BLaER1 (cell line): ENCODE measurements at regions not wholly inside any gene's neighbourhood (a gene's known extent, or its start where the extent isn't known, plus 50 kb on each side); places are given as distances from the start of the nearest gene placed in this dataset.

ENCODE experiments used
- H3K27ac ChIP-seq: shearing (Covaris generic); formaldehyde crosslinking; 2 replicates; pipeline ENCODE4 v1.8.1; 2022
- H3K27me3 ChIP-seq: shearing (Covaris generic); formaldehyde crosslinking; 2 replicates; pipeline ENCODE4 v1.8.1; 2022
- H3K36me3 ChIP-seq: shearing (Covaris generic); formaldehyde crosslinking; 2 replicates; pipeline ENCODE4 v1.8.1; 2022
- H3K4me1 ChIP-seq: shearing (Covaris generic); formaldehyde crosslinking; 2 replicates; pipeline ENCODE4 v1.8.1; 2022
- H3K4me2 ChIP-seq: shearing (Covaris generic); formaldehyde crosslinking; 2 replicates; pipeline ENCODE4 v1.8.1; 2022
- H3K4me3 ChIP-seq: shearing (Covaris generic); formaldehyde crosslinking; 2 replicates; pipeline ENCODE4 v1.8.1; 2022
- H3K9ac ChIP-seq: shearing (Covaris generic); formaldehyde crosslinking; 2 replicates; pipeline ENCODE4 v1.8.1; 2022
- H3K9me3 ChIP-seq: shearing (Covaris generic); formaldehyde crosslinking; 2 replicates; pipeline ENCODE4 v1.8.1; 2022
- H4K20me1 ChIP-seq: shearing (Covaris generic); formaldehyde crosslinking; 2 replicates; pipeline ENCODE4 v1.8.1; 2022
- Cebpa-rat ChIP-seq: shearing (Covaris generic); IDR thresholded peaks from 2 replicates; pipeline ENCODE4 v1.8.1; 2022

DNA sequence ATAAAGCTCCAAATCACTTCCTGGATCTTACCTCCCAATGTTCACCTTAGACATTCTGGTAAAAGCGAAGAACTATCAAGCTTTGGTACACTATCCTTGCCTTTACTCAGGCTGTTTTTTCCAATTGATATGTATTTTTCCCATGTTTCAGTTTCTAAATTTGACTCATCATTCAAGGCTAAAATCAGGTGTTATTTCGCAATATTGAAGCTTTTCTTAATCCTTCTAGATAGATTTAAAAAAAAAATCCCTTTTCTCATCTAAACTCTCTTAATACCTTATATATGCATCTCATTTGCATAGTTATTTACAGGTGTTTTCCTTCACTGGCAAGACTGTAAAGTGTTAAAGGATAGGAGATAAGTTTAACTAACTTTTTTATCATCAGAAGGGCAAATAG lies 608.1 kb upstream of the FAM241A start:
- Histone ChIP-seq H3K9me3 (no peaks in the 10 kb centered on the region), H3K9ac (no peak overlapping the region)

GRCh38 chr4:111537871-111538270 lies 607.4 kb upstream of the FAM241A start:
- no peak overlapping the region for H3K9ac ChIP-seq
- H3K4me1 ChIP-seq: no peaks in the 10 kb centered on the region
- no peaks in the 10 kb centered on the region for H3K27me3 ChIP-seq
- H4K20me1 ChIP-seq: no peaks in the 10 kb centered on the region
- TF ChIP-seq Cebpa-rat: no peak
- no peak overlapping the region for H3K27ac ChIP-seq
- no peak overlapping the region for H3K4me3 ChIP-seq
- no peak overlapping the region for H3K4me2 ChIP-seq
- no peaks in the 10 kb centered on the region for H3K36me3 ChIP-seq
- H3K9me3 ChIP-seq: no peaks in the 10 kb centered on the region

More for the DNA sequence above, 608.1 kb upstream of the FAM241A start:
- Histone ChIP-seq H3K4me1 (no peaks in the 10 kb centered on the region), H3K4me2 (no peak overlapping the region), H3K4me3 (no peak overlapping the region), H4K20me1 (no peaks in the 10 kb centered on the region), H3K36me3 (no peaks in the 10 kb centered on the region), H3K27me3 (no peaks in the 10 kb centered on the region), H3K27ac (no peak overlapping the region)
- TF ChIP-seq Cebpa-rat: no peak; the same call in 1 of the 2 replicates

DNA sequence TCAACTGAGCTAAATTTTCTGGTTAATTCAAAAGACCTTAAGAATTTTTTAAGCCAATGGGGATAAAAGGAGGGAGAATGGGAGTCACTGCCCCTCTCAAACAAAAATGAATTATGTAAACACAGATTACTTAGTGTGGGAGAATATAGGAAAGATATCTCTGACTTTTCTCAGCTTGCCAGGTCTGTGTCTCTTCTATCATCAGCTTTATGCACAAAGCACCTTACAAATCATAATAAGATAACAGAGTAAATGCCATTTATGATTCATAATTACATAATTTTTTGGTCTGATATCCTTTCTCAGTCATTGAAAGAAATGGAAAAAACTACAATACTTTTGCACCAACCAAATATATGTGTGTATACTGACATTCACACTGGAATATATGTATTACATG lies 604.6 kb upstream of the FAM241A start:
- Histone ChIP-seq H3K4me1 (no peaks in the 10 kb centered on the region), H3K4me2 (no peak overlapping the region), H4K20me1 (no peaks in the 10 kb centered on the region), H3K27me3 (no peaks in the 10 kb centered on the region), H3K9me3 (no peaks in the 10 kb centered on the region), H3K36me3 (no peaks in the 10 kb centered on the region), H3K27ac (no peak overlapping the region), H3K4me3 (no peak overlapping the region), H3K9ac (no peak overlapping the region)
- TF ChIP-seq Cebpa-rat: no peak

DNA sequence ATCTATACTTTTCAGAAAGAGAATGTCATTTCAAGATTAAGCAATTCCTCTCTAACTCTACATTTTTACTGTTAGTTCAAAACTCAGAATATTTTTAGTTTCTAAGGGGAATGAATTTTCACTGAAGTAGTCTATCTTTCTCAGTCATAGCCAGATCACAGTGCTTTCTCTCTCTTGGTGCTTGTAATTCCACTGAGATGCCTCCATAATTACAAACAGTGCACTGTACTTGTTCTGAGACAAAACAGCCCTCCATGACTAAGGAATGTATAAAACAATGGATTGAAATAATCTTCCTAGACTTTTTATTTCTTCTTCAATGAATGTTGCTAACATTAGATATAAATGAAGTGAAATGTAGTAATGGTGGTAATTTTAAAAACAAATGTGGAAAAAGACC lies 603.2 kb upstream of the FAM241A start:
- Histone ChIP-seq H3K4me2 (no peak overlapping the region), H3K9ac (no peak overlapping the region), H3K4me3 (no peak overlapping the region), H3K27ac (no peak overlapping the region), H3K27me3 (no peaks in the 10 kb centered on the region), H3K36me3 (no peaks in the 10 kb centered on the region), H3K4me1 (no peaks in the 10 kb centered on the region), H4K20me1 (no peaks in the 10 kb centered on the region), H3K9me3 (no peaks in the 10 kb centered on the region)
- TF ChIP-seq Cebpa-rat: no peak

GRCh38 chr4:111546881-111547280 lies 598.4 kb upstream of the FAM241A start:
- Histone ChIP-seq H3K9me3 (no peaks in the 10 kb centered on the region), H3K36me3 (no peaks in the 10 kb centered on the region), H3K4me1 (no peaks in the 10 kb centered on the region), H3K27me3 (no peaks in the 10 kb centered on the region), H3K9ac (no peak overlapping the region), H4K20me1 (no peaks in the 10 kb centered on the region), H3K4me2 (no peak overlapping the region), H3K27ac (no peak overlapping the region), H3K4me3 (no peak overlapping the region)
- no peak for TF ChIP-seq Cebpa-rat

DNA sequence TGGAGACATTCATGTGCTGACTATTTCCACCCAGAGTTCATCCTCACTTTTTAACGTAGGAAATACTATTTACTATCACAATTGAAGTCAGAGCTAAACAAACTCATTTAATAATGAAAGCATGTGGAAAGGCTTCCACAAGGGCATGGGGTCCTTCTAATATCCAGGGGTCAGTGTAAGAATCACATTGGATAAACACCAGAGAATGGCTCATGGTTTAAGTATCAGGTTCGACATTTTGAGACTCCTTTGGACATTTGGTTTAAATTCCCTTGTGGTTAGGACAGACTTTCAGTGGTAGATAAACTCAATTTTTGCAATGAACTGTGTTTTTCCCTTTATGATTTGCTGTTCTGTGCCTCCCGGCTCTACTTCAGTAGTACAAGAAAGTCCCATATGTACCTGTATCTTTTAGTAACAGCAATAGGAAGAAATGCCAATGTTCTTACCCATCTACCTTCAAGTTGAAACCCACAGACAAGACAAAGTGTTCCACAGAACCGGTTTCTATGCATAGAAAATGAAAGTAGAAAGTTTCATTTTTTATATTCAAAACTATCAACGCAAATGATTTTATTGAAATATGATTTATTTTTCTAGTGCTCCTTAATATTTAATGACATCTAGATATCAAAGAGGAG lies 589.0 kb upstream of the FAM241A start:
- Histone ChIP-seq H3K4me2 (no peak overlapping the region), H3K36me3 (no peaks in the 10 kb centered on the region), H3K9ac (no peak overlapping the region), H3K27me3 (no peaks in the 10 kb centered on the region), H4K20me1 (no peaks in the 10 kb centered on the region), H3K4me3 (no peak overlapping the region), H3K4me1 (no peaks in the 10 kb centered on the region), H3K9me3 (no peaks in the 10 kb centered on the region), H3K27ac (no peak overlapping the region)
- TF ChIP-seq Cebpa-rat: no peak

GRCh38 chr4:111556851-111557250 lies 588.4 kb upstream of the FAM241A start:
- no peaks in the 10 kb centered on the region for H3K4me1 ChIP-seq
- H3K27me3 ChIP-seq: no peaks in the 10 kb centered on the region
- no peak for TF ChIP-seq Cebpa-rat
- H3K4me3 ChIP-seq: no peak overlapping the region
- no peaks in the 10 kb centered on the region for H4K20me1 ChIP-seq
- no peaks in the 10 kb centered on the region for H3K36me3 ChIP-seq
- no peak overlapping the region for H3K4me2 ChIP-seq
- H3K27ac ChIP-seq: no peak overlapping the region
- no peaks in the 10 kb centered on the region for H3K9me3 ChIP-seq
- H3K9ac ChIP-seq: no peak overlapping the region

GRCh38 chr4:111562826-111563225 lies 582.4 kb upstream of the FAM241A start:
- no peak for TF ChIP-seq Cebpa-rat
- Histone ChIP-seq H3K4me1 (no peaks in the 10 kb centered on the region), H3K9me3 (no peaks in the 10 kb centered on the region), H4K20me1 (no peaks in the 10 kb centered on the region), H3K27me3 (no peaks in the 10 kb centered on the region), H3K9ac (no peak overlapping the region), H3K4me3 (no peak overlapping the region), H3K4me2 (no peak overlapping the region), H3K27ac (no peak overlapping the region), H3K36me3 (no peaks in the 10 kb centered on the region)

GRCh38 chr4:111572470-111572869 lies 572.8 kb upstream of the FAM241A start:
- no peaks in the 10 kb centered on the region for H3K4me1 ChIP-seq
- no peak overlapping the region for H3K9ac ChIP-seq
- no peak for TF ChIP-seq Cebpa-rat
- H3K4me3 ChIP-seq: no peak overlapping the region
- H3K36me3 ChIP-seq: no peaks in the 10 kb centered on the region
- no peaks in the 10 kb centered on the region for H4K20me1 ChIP-seq
- H3K27me3 ChIP-seq: no peaks in the 10 kb centered on the region
- no peak overlapping the region for H3K4me2 ChIP-seq
- no peak overlapping the region for H3K27ac ChIP-seq
- no peaks in the 10 kb centered on the region for H3K9me3 ChIP-seq

- no peak overlapping the region for H3K27ac ChIP-seq
- TF ChIP-seq Cebpa-rat: no peak
- H3K4me2 ChIP-seq: no peak overlapping the region
- H3K9me3 ChIP-seq: no peaks in the 10 kb centered on the region
- no peaks in the 10 kb centered on the region for H3K27me3 ChIP-seq
- no peaks in the 10 kb centered on the region for H4K20me1 ChIP-seq
- no peaks in the 10 kb centered on the region for H3K36me3 ChIP-seq
- no peak overlapping the region for H3K9ac ChIP-seq
- H3K4me1 ChIP-seq: no peaks in the 10 kb centered on the region
- H3K4me3 ChIP-seq: no peak overlapping the region
Observed at GRCh38 chr4:111573386-111573785, 571.9 kb upstream of the FAM241A start.

DNA sequence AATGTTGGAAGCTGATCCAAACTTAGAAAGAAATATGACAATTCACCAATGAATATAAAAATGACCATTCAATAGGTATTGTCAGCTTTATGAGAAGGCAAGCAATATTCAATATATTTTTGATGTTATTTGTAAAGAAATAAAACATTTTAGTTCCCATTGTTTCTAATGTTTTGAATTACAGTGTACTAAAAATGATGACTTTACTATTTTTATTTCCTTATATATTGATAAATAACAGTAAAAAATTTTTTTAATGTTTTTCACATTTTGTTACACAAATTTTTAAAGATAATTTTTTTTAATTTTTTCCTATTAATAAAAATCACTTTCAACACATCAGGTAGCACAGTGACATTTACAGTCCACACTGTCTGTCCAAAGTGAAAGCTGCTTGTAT lies 565.5 kb upstream of the FAM241A start:
- no peak for TF ChIP-seq Cebpa-rat
- H3K27ac ChIP-seq: no peak overlapping the region
- peaks cover 17% of the 10 kb centered on the region for H3K9me3 ChIP-seq
- H4K20me1 ChIP-seq: no peaks in the 10 kb centered on the region
- H3K4me2 ChIP-seq: no peak overlapping the region
- no peak overlapping the region for H3K4me3 ChIP-seq
- H3K9ac ChIP-seq: no peak overlapping the region
- H3K4me1 ChIP-seq: no peaks in the 10 kb centered on the region
- H3K27me3 ChIP-seq: no peaks in the 10 kb centered on the region
- no peaks in the 10 kb centered on the region for H3K36me3 ChIP-seq
